ENCODE measurements at regions not wholly inside any gene's neighbourhood (a gene's known extent, or its start where the extent isn't known, plus 50 kb on each side); places are given as distances from the start of the nearest gene placed in this dataset.

- POLR2A ChIA-PET = no interaction called here
- Histone ChIP-seq H3K4me1 (ENCODE audit: control insufficient read depth, insufficient read depth, low read length) (no peaks in the 10 kb centered on the region), H3K27me3 (replicated peaks in 1 of 2; ENCODE audit: control insufficient read depth in 2 of 2, insufficient read depth in 2 of 2, low read length in 1 of 2) (no peaks in the 10 kb centered on the region; a peak in 1 of 4 replicates), H3K4me2 (ENCODE audit: control insufficient read depth, insufficient read depth) (no peak overlapping the region), H3K79me2 (ENCODE audit: control insufficient read depth, insufficient read depth, low read length) (no peaks in the 10 kb centered on the region), H4K20me1 (ENCODE audit: control insufficient read depth, insufficient read depth) (no peaks in the 10 kb centered on the region), H3K27ac (ENCODE audit: control insufficient read depth, insufficient read depth) (no peak overlapping the region), H2AFZ (ENCODE audit: control insufficient read depth, low read depth, low read length) (no peak overlapping the region), H3K9me3 (replicated peaks; ENCODE audit: control insufficient read depth, insufficient read depth, low read length) (no peaks in the 10 kb centered on the region), H3K9ac (ENCODE audit: control insufficient read depth, insufficient read depth, low read length) (no peak overlapping the region), H3K4me3 (no peak overlapping the region), H3K36me3 (ENCODE audit: control insufficient read depth in 2 of 2, insufficient read depth in 2 of 2, low read length in 1 of 2) (no peaks in the 10 kb centered on the region)
- RAD21 ChIA-PET (ENCODE audit: unreplicated experiment) = no interaction called here
- FAIRE-seq (no peak), DNase-seq (ENCODE audit: low read depth, low spot score) (no peak), ATAC-seq (no peak)
- CTCF ChIA-PET = no interaction called here
- intact Hi-C loops (cut with micrococcal nuclease; ENCODE audit: unreplicated experiment) = no loop called here
- in situ Hi-C loops (cut with MboI) = no loop called here
- TF ChIP-seq TAF1 (IDR thresholded peaks at IDR 0.05; ENCODE audit: borderline replicate concordance, low read depth, low read length) (no peak), SP1 (IDR thresholded peaks at IDR 0.05; ENCODE audit: low read depth, low read length) (no peak), ZBTB40 (IDR thresholded peaks at IDR 0.05; ENCODE audit: borderline replicate concordance) (no peak), JUNB (IDR thresholded peaks at IDR 0.05) (no peak), MTA3 (IDR thresholded peaks at IDR 0.05; ENCODE audit: borderline replicate concordance, low read length) (no peak), CHD1 (IDR thresholded peaks at IDR 0.05; ENCODE audit: low read depth, low read length) (no peak), SIX5 (IDR thresholded peaks at IDR 0.05; ENCODE audit: low read depth, low read length, severe bottlenecking) (no peak), CREM (IDR thresholded peaks at IDR 0.05; ENCODE audit: low read depth) (no peak), BMI1 (IDR thresholded peaks at IDR 0.05; ENCODE audit: borderline replicate concordance) (no peak)
- TF ChIP-seq, protein P1, sequence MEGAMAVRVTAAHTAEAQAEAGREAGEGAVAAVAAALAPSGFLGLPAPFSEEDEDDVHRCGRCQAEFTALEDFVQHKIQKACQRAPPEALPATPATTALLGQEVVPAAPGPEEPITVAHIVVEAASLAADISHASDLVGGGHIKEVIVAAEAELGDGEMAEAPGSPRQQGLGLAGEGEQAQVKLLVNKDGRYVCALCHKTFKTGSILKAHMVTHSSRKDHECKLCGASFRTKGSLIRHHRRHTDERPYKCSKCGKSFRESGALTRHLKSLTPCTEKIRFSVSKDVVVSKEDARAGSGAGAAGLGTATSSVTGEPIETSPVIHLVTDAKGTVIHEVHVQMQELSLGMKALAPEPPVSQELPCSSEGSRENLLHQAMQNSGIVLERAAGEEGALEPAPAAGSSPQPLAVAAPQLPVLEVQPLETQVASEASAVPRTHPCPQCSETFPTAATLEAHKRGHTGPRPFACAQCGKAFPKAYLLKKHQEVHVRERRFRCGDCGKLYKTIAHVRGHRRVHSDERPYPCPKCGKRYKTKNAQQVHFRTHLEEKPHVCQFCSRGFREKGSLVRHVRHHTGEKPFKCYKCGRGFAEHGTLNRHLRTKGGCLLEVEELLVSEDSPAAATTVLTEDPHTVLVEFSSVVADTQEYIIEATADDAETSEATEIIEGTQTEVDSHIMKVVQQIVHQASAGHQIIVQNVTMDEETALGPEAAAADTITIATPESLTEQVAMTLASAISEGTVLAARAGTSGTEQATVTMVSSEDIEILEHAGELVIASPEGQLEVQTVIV (IDR thresholded peaks at IDR 0.05; ENCODE audit: borderline replicate concordance, partially characterized antibody) = no peak
- SMC1A ChIA-PET (ENCODE audit: uncharacterized antibody, unreplicated experiment) = no interaction called here
- no TSS peak for BruUV-seq (replicated peaks)
Observed at GRCh38 chr11:97363331-97363730, 973.5 kb downstream of the JRKL start.

All from GM12878 (cell line).